DMS114 treated with DMSO at 0.1 percent for 48 hours (cell line): ENCODE measurements at regions not wholly inside any gene's neighbourhood (a gene's known extent, or its start where the extent isn't known, plus 50 kb on each side); places are given as distances from the start of the nearest gene placed in this dataset.
"Not testable (repeated sequence)": the region's sequence is repeated elsewhere in the genome, so short reads cannot be mapped to it uniquely, and the experiment has no call there.

Experiments
- DNase-seq: peaks from one replicate; lab custom pipeline; 2025; ENCODE audit not compliant: unreplicated experiment; lab: John Stamatoyannopoulos, UW

DNA sequence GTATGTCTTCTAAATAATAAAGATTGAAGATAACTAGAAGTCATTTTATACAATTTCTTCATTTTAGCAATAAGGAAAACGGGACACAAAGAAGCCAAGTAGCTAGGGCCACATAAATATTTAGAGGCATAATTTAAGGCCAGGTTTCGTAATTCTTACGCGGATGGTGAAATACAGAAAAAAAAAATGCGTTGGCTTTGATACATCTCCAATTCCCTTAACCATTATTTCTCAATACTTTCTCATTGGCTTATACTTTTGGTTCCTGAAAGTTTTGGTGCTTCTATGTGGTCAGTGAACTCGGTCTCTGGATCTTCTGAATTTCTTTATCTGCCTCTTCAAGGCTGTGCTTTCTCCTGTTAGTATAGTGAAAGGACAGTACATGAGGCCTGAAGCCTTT lies 888.1 kb downstream of the KCNJ2 start:
- DNase-seq, result no peak

DNA sequence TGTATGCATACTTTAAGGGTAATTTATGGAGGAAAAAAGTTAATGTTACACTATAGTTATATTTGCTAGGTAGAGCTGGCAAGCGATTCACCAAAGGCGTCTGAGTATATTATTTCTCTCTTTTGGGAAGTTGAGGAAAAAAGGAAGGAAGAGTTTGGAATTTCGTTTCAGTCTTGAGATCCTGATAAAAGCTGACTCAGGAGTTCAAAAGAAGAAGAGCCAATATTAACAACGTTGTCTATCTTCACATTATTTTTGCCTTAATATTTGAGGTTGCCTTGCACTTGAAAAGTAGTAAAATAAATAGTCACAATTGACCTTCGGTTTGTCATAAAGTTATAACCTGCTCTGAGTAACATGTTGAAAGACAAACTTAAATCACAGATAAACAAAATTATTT lies 888.6 kb downstream of the KCNJ2 start:
- DNase-seq, result no peak

DNA sequence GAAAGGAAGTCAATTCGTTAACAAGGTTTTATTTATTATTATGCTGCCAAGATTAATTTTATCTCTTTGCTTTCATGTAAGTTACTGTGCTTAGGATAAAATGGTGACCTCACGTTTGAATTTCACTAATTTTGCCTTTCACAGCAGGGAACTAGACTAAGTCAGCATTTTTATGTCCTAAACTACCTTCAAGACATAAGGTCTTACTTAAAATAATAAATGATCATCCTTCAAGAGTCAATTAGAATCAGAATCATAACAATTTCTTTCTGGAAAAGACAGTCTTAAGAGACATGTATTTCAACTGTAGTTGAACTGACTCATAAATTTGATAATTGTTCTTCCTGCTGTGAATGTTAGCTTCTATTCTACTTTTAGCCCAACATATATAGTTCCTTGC lies 893.8 kb downstream of the KCNJ2 start:
- DNase-seq, result no peak

DNA sequence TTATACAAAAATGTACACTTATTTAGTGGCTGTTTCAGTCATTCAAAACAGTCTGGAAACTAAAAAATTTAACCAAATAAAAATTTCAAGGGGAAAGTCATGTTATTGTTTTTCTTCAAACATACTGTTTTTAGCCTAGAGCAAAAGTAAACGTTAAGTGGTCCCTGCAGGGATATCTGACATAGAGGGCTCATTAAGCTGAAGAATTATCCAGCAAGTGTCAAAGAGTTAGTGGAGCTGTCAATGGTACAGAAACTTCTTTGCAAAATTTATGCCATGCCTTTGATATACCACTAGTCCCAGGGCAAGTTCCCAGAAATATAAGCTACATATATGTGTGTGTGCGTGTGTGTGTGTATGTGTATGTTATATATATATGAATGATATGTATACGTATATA lies 894.2 kb downstream of the KCNJ2 start:
- DNase-seq, result no peak

DNA sequence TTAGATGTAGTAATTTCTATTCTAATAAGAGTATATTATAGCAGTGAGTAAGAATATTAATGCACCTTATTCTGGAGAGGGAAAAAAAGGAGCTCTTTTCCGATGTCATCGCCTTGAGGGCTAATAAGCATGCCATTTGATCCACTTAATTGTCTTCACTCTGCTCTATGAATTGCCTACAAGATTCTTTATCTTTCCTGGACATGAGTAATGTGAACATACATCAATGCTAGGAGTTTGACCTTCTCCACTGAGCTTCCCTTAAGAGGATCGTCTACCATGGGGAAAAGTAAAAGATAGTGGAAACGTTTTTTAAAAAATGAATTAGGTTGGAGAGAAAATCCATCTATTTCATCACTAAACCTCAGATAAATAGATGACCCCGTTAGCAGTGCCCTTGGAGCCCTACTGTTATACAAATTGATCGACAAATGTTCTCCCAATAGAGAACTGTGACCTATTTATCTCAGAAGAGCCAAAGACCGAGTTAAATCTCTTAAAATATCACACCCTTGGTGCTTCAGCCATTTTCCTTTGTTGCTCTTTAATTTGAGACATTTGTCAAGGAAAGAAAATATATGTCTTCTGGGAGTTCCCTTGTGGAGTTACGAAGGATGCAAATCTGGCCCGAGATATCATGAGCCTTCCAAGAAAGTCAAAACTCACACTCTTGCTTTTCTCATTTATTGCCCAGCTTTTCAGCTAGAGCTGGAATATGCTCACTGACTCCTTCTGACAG lies 898.5 kb downstream of the KCNJ2 start:
- no peak for DNase-seq

DNA sequence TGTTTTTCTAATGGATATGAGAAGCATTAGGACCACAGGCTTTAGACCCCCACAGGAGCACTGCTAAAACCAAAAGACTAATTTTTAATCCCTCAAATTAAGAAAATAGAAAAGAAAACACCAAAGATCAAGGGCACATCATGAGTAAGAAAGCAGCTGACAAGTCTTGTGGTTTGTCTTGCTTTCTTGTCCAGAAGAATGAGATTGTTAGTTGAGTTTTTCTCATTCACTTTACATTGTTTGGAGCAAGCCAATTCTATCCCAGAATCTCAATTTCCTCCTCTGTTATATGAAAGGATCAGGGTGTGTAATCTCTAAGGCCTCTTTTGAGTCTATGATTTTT lies 899.0 kb downstream of the KCNJ2 start:
- no peak for DNase-seq

DNA sequence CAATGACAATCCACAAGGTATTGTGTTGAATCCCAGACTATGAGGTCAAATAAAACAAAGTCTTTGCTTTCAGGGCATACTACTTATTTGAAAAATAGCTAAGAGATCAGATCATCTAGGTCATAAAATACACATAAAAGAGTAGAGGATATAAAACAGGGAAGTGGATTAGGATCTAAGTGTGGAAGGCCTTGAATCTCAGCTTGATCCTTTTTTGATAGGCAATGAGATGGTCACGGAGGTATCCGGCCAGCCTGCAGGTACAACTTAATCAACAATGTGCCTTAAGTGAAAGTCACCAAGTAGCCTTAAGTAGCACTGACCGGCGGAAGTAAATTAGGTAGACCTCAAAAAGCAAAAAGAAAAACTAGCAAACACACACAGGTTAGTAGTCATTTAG lies 901.7 kb downstream of the KCNJ2 start:
- no peak for DNase-seq

DNA sequence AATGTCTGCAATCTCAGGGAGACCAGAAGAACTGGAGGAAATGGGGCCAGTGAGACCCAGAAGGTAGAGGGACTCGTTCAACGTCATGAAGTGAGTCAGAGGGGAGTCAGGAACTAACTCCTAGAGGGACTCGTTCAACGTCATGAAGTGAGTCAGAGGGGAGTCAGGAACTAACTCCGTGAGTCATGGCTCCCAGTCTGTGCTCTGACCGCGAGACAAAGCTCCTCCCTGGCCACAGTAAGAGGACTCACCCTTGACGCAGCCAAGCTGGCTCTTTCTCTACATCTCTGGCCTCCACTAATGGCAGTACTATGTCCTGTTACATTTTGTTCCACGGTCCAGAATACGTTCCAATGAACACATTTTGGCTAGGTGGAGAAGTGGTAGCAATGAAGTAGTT lies 902.5 kb downstream of the KCNJ2 start:
- DNase-seq, result no peak

DNA sequence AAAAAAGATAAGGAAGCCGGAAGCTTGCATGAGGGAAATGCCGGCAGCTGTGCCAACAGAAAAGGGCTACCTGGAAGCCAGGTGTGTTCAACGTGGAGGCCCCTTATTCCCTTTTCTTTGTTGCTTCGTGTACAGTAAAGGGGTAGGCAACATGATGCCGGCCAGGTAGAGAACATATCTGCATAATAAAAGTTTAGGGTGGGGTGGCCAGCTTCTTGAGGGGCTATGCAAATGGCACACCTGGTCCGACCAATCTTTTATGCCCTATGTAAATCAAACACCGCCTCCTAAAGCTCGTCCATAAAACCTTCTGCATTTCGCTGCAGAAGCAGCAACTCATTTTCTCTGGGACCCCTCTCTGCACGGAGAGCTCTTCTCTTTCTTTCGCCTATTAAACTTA lies 911.6 kb downstream of the KCNJ2 start:
- no peak for DNase-seq

DNA sequence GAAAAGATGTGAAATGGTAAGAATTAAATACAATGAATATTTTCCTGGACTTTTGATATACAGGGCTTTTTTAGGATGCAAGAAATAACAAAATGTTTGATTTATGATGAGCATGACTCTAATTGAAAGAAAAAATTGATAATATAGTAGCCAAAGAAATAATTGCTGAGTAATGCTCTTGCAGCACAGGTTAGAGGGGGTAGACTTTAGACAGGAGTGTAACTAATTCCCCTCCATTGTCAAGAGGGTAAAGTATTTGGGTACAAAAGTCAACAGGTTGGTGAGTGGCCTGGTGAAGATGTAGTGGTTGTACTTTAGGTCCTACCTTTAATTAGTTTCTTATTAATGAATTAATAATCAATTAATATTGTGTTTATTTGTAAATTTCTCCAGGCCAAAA lies 912.3 kb downstream of the KCNJ2 start:
- DNase-seq, result no peak

DNA sequence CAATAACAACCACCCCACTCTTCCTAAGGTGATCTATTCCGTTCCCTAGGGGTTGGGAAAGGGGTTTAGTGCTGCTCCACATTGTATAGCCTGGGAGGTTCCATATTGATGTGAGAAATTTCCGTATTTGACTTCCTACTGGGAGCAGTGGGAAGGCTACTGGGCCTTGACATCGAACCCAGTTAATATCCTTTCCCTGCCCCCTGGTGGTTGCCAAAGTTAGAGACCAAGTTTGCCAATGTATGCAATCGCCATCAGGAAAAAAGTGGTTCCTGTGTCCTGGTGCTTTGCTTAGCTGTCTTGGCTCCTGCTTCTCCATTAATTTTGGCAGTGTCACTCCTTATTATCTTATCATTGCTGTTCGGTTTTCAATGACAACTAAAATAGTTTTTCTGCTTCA lies 914.9 kb downstream of the KCNJ2 start:
- DNase-seq, result no peak

DNA sequence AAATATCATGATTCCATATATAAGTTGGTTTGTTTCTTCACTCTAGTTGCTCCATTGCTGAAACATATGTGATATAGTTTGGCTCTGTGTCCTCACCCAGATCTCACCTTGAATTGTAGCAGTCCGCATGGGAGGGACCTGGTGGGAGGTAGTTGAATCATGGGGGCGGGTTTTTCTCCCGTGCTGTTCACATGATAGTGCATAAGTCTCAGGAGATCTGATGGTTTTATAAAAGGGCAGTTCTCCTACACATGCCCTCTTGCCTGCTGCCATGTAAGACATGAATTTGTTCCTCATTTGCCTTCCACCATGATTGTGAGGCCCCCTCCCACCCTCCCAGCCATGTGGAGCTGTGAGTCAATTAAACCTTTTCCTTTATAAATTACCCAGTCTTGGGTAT lies 915.5 kb downstream of the KCNJ2 start:
- no peak for DNase-seq

DNA sequence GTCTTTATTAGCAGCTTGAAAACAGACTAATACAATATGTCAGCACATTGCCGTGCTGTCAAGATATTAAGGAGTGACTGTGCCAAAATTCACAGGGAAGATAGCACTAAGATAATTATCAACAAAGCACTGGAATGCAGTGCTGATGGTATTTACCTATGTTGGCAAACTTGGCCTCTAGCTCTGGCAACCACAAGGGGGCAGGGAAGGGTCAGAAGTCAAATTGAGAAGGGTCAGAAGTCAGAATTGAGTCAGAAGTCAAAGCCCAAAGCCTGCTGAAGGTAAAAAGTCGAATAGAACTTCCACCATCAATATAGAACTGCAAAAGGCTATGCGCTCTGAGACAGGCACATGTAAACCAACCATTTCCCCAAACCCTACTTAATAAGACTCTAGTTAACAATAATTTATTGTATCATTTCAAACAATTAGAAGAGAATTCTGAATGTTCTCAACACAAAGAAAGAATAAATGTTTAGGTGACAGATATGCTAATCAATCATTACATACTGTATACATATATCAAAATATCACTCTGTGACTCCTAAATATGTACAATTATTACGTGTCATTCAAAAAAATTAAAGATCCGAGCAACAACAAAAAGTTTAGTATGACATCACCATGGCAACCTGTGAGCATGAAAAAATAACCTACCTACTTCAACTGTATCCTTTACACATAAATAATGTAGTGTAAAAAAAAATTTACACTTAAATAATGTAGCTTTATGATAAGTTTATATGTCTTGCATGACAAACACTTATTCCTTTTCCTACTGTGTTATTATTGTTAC lies 916.1 kb downstream of the KCNJ2 start:
- no peak for DNase-seq

DNA sequence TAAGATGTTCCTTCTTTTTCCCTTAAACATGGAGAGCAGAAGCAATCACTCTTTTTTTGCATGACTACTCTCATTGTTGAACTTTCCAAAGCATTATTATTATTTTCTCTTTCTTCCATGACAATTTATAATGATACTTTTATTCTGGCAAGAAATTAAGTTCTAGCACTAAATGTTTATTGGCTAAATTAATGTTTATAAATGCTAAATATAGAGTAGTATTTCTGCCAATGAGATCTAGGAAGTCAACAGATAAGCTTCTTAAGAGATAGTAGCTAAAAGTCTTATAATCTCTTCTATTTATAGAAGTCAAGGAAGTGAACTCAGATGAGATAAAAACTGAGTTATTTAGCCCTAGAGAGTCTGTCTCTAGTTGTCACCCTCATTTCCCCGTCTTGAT lies 920.1 kb downstream of the KCNJ2 start:
- no peak for DNase-seq

DNA sequence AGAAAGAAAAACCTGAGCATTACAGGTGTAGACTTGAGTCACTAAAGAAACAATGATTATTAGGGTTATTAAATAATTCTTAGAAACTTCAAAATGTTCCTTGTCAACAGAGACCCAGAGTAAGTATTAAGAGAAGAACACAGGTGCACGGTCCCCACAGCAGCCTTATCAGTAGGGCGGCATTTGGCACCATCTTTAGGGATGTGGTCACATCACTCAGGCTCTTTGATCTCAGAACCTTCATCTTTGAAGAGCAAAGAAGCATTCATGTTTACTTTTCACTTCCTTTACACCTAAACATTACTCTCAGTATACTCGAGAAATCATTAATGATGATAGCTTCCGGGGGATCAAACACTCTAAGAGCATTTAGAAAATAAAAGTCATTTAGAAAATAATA lies 928.7 kb downstream of the KCNJ2 start:
- no peak for DNase-seq

DNA sequence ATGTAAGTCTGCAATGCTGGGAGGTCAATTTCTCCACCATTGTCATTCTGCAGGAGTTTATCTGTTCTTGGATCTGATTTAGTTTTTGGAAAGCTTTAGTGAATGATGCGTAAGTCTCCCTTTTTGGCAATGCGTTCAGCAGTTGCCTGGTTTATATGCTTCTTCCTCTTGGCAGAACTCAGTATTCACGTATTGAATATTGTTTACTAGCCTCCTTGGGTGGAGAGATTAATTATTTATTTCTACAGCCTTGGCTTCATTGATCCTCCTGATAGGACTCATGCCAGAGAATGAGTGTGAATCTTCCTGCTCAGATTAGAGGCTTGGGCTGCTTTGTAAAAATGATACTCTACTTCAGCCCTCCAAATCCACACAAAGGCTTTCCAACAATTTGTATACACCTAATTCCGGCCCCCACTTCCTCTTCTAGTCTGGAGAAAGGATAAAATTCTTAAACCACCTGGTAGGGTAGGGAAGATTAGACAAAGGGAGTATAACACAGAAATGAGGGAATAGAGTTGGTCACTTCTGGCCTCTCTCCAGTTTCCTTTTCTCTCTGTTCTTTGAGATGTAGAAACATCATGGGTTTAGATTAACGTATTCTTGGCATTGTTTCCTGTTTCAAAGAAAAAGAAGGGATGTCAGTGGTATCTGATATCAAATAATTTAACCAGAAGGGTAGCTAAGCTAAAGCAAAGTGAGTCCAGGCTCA lies 929.8 kb downstream of the KCNJ2 start:
- no peak for DNase-seq

DNA sequence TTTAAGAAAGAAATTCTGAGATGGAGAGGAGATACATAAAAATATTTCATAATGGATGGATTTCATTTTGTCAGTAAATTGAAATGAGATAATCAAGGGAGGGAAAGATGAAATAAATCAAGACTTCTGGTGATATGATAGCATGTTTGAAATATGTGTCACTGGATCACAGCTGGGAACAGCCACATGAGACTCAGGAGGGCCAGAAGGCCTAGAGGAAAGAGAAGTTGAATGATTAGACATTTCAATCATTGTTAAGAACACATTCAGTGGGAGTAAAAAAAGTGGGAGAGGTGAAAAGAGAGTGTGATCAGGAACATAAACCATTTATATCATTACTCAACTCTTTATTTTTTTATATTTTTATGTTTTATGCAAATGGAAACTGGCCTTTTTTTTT lies 933.4 kb downstream of the KCNJ2 start:
- DNase-seq, result no peak

DNA sequence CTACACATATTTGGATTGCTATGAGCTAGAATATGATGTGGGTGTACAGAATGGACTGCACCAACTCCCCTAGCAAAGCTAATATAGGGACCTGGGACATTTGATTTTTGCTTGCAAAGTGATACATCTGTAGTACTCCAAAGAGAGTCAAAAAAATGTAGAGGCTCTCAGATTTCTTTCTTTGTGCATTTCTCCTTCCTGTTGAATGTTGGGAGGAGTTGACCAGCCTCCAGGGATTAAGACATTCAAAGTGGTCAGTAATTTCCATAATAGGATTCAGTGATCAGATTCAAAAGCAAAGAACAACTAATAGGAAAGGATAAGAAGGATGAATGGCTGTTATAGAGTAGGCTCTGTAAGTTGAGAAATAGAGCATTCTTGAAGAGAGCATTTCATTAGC lies 934.9 kb downstream of the KCNJ2 start:
- DNase-seq, result no peak

DNA sequence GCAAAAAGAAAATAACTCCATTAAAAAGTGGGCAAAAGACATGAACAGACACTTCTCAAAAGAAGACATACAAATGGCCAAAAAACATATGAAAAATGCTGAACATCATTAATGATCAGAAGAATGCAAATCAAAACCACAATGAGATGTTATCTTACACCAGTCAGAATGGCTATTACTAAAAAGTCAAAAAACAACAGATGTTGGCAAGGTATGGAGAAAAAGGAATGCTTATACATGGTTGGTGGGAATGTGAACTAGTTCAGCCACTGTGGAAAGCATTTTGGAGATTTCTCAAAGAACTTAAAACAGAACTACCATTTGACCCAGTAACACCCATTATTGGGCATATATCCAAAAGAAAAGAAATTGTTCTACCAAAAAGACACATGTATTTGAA lies 936.7 kb downstream of the KCNJ2 start:
- not testable (repeated sequence) for DNase-seq

DNA sequence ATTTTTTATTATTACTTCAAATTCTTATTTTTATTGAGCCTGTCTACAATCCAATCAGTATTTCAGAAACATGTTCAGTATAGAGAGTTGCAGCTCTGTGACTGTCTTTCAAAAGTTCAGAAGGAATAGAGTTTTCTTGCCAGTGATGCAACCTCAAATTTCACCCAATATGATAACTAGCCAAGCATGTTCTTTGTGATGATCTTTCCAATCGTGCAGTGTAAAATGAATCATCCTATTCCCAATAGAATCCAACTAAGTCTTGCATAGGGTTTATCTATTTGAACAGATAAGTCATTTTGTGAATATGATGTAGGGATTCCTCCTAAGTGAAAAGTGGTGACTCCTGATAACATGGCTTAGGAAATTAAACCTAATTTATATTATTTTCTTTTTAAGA lies 937.8 kb downstream of the KCNJ2 start:
- DNase-seq, result no peak

DNA sequence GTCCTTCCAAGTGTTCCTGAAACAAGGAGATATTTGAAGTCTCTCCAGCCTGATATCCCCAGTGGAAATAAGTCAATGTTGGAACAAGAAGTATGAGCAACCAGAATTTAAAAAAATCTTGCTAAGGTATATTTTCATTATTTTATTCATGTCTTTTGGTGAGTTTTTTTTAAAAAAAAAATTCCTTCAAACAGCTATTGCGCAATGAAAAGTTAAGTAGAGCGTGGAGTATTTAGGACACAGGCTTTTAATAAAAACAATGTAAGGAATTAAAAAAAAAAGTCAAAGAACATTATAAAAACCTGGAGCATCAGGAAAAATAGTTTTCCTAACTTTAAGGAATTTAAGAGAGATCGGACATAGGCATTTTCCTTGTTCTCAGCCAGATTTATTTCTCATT lies 940.4 kb downstream of the KCNJ2 start:
- DNase-seq, result no peak

DNA sequence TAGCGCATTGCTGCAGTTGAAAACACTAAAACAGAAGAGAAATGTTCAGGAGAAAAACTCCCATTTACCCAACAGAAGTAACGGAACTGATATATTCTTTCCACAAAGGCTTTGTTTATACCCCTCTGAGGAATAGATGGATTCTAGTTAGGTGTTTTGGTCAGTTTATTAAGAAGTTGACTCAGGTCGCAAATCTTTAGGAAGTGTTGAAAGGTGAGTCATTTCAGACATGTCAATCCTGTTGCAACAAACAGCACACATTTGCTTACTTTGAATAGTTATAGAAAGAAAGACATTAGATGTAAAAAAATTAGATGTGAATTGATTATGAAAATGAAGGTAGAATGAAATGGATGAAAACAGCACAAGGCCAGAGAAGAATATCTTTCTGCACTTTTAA lies 941.0 kb downstream of the KCNJ2 start:
- DNase-seq, result no peak
